ENCODE measurements at regions not wholly inside any gene's neighbourhood (a gene's known extent, or its start where the extent isn't known, plus 50 kb on each side); places are given as distances from the start of the nearest gene placed in this dataset.

DNA sequence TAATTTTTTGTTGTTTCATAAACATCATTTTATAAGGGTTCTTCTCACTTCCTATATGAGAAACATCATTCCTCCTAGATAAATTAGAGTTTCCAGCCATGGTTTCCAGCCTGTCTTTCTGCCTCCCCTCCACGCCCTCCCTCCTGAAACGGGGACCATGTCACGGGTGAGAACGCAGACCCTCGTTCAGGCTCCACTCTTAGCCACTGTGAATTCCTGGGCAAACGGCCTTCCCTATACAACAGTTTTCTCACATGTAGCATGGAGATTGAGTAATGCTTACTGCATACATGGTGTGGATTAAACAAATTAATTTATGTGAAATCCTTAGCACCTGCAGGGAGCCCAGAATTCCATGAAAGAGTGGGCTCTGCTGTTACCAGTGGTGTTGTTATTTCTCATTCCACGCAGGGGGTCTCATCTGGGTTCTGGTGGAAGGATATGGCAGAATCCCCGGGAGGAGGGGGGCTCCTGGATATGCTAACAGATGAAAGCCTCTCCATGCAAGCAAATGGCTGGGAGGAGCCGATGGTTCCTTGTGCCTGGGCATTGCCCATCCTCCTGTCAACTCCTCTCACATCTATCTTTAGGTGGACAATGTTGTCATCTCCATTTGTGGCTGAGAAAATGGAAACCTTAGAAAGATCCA, 54.0 kb upstream of the TWIST2 start:
- no peak for DNase-seq
- no peak for TF ChIP-seq GATA1 (IDR thresholded peaks at IDR 0.05; ENCODE audit: low read depth, low read length)
- no peak for TF ChIP-seq POLR2A (IDR thresholded peaks at IDR 0.05; ENCODE audit: low read length)

GRCh38 chr2:238796223-238796885, 51.5 kb upstream of the TWIST2 start:
- no peak for DNase-seq
- TF ChIP-seq POLR2A (IDR thresholded peaks at IDR 0.05; ENCODE audit: low read length): no peak
- no peak for TF ChIP-seq GATA1 (IDR thresholded peaks at IDR 0.05; ENCODE audit: low read depth, low read length)

GRCh38 chr2:238797537-238797936, 50.3 kb upstream of the TWIST2 start:
- DNase-seq: no peak
- TF ChIP-seq POLR2A (IDR thresholded peaks at IDR 0.05; ENCODE audit: low read length) (no peak), GATA1 (IDR thresholded peaks at IDR 0.05; ENCODE audit: low read depth, low read length) (no peak)
